ENCODE measurements at regions not wholly inside any gene's neighbourhood (a gene's known extent, or its start where the extent isn't known, plus 50 kb on each side); places are given as distances from the start of the nearest gene placed in this dataset.
A peak's percentile ranks its signal among the peaks of the same experiment; 100 is the strongest.

DNA sequence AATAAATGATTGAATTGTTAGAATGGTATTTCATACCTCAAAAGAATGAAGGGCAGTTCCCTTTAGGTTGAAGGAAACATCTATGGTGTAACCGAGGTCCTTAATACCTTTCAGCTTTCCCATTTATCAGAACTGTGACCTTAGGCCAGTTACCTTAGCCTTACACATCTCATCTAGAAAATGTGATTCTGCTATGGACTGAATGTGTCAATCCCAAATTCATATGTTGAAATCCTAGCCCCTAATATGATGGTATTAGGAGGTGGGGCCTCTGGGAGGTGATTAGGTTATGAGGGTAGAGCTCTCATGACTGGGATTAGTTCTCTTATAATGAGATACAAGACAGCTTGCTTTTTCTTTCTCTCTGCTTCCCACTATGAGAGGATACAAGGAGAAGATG, 441.9 kb downstream of the PLK2 start:
- H3K4me3 ChIP-seq (ENCODE audit: low read depth, low read length), result no peak overlapping the region
- H3K36me3 ChIP-seq (ENCODE audit: control insufficient read depth, insufficient read depth, low read length), result no peaks in the 10 kb centered on the region
- no peaks in the 10 kb centered on the region for H3K27me3 ChIP-seq (ENCODE audit: control insufficient read depth, insufficient read depth, low read length)
- TF ChIP-seq, protein P1, sequence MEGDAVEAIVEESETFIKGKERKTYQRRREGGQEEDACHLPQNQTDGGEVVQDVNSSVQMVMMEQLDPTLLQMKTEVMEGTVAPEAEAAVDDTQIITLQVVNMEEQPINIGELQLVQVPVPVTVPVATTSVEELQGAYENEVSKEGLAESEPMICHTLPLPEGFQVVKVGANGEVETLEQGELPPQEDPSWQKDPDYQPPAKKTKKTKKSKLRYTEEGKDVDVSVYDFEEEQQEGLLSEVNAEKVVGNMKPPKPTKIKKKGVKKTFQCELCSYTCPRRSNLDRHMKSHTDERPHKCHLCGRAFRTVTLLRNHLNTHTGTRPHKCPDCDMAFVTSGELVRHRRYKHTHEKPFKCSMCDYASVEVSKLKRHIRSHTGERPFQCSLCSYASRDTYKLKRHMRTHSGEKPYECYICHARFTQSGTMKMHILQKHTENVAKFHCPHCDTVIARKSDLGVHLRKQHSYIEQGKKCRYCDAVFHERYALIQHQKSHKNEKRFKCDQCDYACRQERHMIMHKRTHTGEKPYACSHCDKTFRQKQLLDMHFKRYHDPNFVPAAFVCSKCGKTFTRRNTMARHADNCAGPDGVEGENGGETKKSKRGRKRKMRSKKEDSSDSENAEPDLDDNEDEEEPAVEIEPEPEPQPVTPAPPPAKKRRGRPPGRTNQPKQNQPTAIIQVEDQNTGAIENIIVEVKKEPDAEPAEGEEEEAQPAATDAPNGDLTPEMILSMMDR (IDR thresholded peaks at IDR 0.05; ENCODE audit: insufficient read depth, low read length, severe bottlenecking), result no peak
- FAIRE-seq (no peak), DNase-seq (ENCODE audit: low read depth) (no peak)

DNA sequence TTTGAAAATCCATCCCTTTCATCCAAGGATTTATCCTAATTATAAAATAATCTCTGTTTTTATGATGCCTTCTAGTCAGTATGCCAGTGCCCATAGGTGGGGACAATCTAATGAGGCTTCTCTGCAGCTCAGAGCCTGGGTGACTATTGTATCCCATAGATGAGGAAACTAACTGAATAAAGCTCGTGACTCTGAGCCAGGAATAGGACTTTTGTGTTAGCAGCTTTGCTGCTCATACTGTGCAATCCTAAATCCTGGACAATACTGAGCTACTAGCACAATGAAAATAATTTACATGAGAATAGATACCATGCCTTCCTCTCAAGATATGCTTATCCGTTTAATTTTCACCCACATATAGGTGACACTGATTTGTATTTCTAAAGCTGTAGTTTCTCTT, 443.0 kb downstream of the PLK2 start:
- TF ChIP-seq, protein P1 (IDR thresholded peaks at IDR 0.05; ENCODE audit: insufficient read depth, low read length, severe bottlenecking), result no peak
- FAIRE-seq, result no peak
- H3K36me3 ChIP-seq (ENCODE audit: control insufficient read depth, insufficient read depth, low read length), result no peaks in the 10 kb centered on the region
- H3K27me3 ChIP-seq (ENCODE audit: control insufficient read depth, insufficient read depth, low read length), result no peaks in the 10 kb centered on the region
- no peak overlapping the region for H3K4me3 ChIP-seq (ENCODE audit: low read depth, low read length)
- DNase-seq (ENCODE audit: low read depth), result no peak

DNA sequence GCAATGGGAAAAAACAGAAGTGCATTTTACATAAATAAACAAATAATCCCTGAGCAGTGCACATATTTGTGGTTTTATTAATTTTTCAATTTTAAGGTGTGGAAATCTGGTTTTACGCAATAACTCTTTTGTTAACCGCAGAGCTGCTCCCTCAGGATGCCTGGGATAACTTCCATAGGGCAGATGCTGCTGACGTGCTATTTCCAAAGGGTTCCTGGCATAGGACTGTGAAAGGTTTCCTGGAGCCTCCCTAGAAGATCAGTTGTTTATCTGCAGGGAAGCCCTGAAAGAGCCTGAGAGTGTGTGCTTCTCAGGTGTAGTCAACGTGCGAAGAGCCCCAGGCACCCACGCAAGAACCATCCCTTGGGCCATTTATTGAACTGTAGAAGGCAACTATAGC, 443.5 kb downstream of the PLK2 start:
- H3K4me3 ChIP-seq (ENCODE audit: low read depth, low read length), result no peak overlapping the region
- no peaks in the 10 kb centered on the region for H3K27me3 ChIP-seq (ENCODE audit: control insufficient read depth, insufficient read depth, low read length)
- peak; percentile 88 for FAIRE-seq
- peak; percentile 74 for DNase-seq (ENCODE audit: low read depth)
- H3K36me3 ChIP-seq (ENCODE audit: control insufficient read depth, insufficient read depth, low read length), result no peaks in the 10 kb centered on the region
- TF ChIP-seq, protein P1 (IDR thresholded peaks at IDR 0.05; ENCODE audit: insufficient read depth, low read length, severe bottlenecking), result no peak

DNA sequence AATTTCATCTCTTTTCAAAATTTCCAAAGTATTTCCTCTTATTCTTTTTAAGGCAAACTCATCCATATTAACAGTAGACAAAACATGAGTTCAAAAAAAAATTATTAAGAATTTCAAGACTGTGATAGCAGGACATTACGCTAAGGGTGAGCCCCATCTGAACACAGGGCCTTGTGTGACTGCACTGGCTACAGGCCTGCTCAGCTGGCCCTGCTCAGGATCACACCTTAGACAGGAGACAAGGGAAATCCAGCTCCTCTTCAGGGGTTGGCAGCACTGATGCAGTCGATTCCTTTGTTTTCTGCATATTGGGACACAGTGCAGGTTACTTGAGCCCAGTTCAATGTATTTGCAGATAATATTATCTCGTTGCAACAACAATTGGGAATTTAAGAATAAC, 444.7 kb downstream of the PLK2 start:
- TF ChIP-seq, protein P1 (IDR thresholded peaks at IDR 0.05; ENCODE audit: insufficient read depth, low read length, severe bottlenecking), result no peak
- Histone ChIP-seq H3K4me3 (ENCODE audit: low read depth, low read length) (no peak overlapping the region), H3K27me3 (ENCODE audit: control insufficient read depth, insufficient read depth, low read length) (no peaks in the 10 kb centered on the region), H3K36me3 (ENCODE audit: control insufficient read depth, insufficient read depth, low read length) (no peaks in the 10 kb centered on the region)
- FAIRE-seq (no peak), DNase-seq (ENCODE audit: low read depth) (no peak)

DNA sequence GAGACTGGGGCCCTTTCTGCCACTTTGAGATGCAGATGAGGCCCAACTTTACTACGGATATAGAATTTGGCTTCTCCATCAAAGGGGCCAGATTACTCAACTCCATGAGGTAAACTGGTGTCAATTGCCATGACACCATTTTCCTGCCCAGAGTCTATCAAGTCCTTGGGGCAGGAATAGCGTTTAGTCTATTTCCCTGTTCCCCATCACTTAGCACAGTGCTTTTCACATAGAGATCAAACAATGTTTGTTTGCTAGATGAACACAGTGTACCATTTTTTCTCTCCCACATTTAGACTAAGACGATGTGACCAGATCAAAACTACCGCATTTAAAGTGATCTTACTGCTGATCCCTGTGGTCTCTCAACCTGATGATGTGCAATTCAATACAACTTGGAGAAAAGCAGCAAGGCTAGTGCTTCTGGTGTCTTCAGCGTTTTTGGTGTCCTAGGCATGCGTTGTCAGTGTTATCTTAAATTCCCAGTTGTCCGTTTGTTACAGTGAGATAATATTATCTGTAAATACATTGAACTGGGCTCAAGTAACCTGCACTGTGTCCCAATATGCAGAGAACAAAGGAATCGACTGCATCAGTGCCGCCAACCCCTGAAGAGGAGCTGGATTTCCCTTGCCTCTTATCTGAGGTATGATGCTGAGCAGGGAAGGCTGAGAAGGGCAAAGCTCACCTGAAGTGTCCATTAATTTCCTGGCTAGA, 446.2 kb downstream of the PLK2 start:
- TF ChIP-seq, protein P1 (IDR thresholded peaks at IDR 0.05; ENCODE audit: insufficient read depth, low read length, severe bottlenecking), result no peak
- H3K4me3 ChIP-seq (ENCODE audit: low read depth, low read length), result no peak overlapping the region
- no peaks in the 10 kb centered on the region for H3K27me3 ChIP-seq (ENCODE audit: control insufficient read depth, insufficient read depth, low read length)
- DNase-seq (ENCODE audit: low read depth) (no peak), FAIRE-seq (no peak)
- H3K36me3 ChIP-seq (ENCODE audit: control insufficient read depth, insufficient read depth, low read length), result no peaks in the 10 kb centered on the region

DNA sequence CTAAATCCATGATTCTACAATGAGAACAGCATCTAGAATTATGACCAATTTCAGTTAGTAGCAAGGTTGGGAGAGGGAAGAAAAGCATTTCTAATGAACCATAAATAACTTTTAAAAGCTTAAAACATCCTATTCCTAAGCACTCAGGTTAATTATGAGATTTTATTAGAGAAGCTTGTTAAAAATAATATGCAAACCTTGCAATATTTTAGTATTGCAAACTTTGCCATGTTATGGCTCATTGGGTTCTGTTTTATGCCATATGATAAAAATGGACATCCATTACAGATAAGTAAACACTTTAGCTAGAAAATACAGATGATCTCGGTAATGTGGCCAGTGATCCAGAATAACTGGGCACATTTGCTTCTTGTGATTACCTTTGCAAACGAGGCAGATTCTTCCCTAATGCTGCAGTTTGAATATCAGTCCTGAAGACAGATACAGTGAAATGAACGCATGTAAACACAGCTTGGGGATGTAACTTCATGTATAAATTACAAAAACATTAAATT, 447.0 kb downstream of the PLK2 start:
- no peaks in the 10 kb centered on the region for H3K36me3 ChIP-seq (ENCODE audit: control insufficient read depth, insufficient read depth, low read length)
- DNase-seq (ENCODE audit: low read depth) (no peak), FAIRE-seq (peak; percentile 55)
- TF ChIP-seq, protein P1 (IDR thresholded peaks at IDR 0.05; ENCODE audit: insufficient read depth, low read length, severe bottlenecking), result no peak
- no peaks in the 10 kb centered on the region for H3K27me3 ChIP-seq (ENCODE audit: control insufficient read depth, insufficient read depth, low read length)
- H3K4me3 ChIP-seq (ENCODE audit: low read depth, low read length), result no peak overlapping the region
